GM23338 (cell line): ENCODE measurements at regions not wholly inside any gene's neighbourhood (a gene's known extent, or its start where the extent isn't known, plus 50 kb on each side); places are given as distances from the start of the nearest gene placed in this dataset.

Source experiments
- ATAC-seq: fragments of 200-7000 bp; cut with Tn5 transposase; 3 replicates; pipeline ENCODE4 v1.9.1; 2020
- DNase-seq: peaks from one replicate; pipeline ENCODE4 v3.0.0-alpha.2; 2015; ENCODE audit warnings: low spot score
- H2AFZ ChIP-seq: fragments of 200-600 bp; sonication (generic); 2 replicates; pipeline ENCODE4 v1.8.0; 2016; ENCODE audit warnings: antibody characterized with exemption, mild to moderate bottlenecking, moderate library complexity
- H3F3A ChIP-seq: fragments of 200-600 bp; sonication (generic); replicated peaks from 2 replicates; pipeline ENCODE4 v1.8.0; 2017; ENCODE audit warnings: antibody characterized with exemption, mixed run types, low read depth
- H3K27ac ChIP-seq: fragments of 200-600 bp; sonication (generic); 2 replicates; pipeline ENCODE4 v1.6.1; 2016; ENCODE audit warnings: low read depth
- H3K27me3 ChIP-seq: fragments of 200-600 bp; sonication (generic); 2 replicates; pipeline ENCODE4 v1.8.0; 2016; ENCODE audit warnings: mild to moderate bottlenecking, mixed run types, moderate library complexity; ENCODE audit not compliant: insufficient read depth
- H3K36me3 ChIP-seq: fragments of 200-600 bp; sonication (generic); 2 replicates; pipeline ENCODE4 v1.8.0; 2016; ENCODE audit warnings: mild to moderate bottlenecking; ENCODE audit not compliant: insufficient read depth
- H3K4me1 ChIP-seq: fragments of 200-600 bp; sonication (generic); 2 replicates; pipeline ENCODE4 v1.8.0; 2016; ENCODE audit warnings: mild to moderate bottlenecking, moderate library complexity; ENCODE audit not compliant: insufficient read depth
- H3K4me2 ChIP-seq: fragments of 200-600 bp; sonication (generic); 2 replicates; pipeline ENCODE4 v1.7.1; 2017; ENCODE audit warnings: mixed run types
- H3K4me3 ChIP-seq: fragments of 200-600 bp; sonication (generic); 2 replicates; pipeline ENCODE4 v1.6.1; 2016; ENCODE audit warnings: mixed run types
- H3K79me2 ChIP-seq: fragments of 200-600 bp; sonication (generic); replicated peaks from 2 replicates; pipeline ENCODE4 v1.8.0; 2017; ENCODE audit warnings: mild to moderate bottlenecking; ENCODE audit not compliant: insufficient read depth
- H3K9me2 ChIP-seq: fragments of 200-600 bp; sonication (generic); 2 replicates; pipeline ENCODE4 v1.8.0; 2017; ENCODE audit not compliant: insufficient read depth
- H4K20me1 ChIP-seq: fragments of 200-600 bp; sonication (generic); replicated peaks from 2 replicates; pipeline ENCODE4 v1.8.0; 2017; ENCODE audit warnings: mild to moderate bottlenecking; ENCODE audit not compliant: insufficient read depth
- H3K27ac Mint-ChIP-seq: 2 replicates; pipeline ENCODE4 v1.8.0; 2020; ENCODE audit warnings: inconsistent platforms, mild to moderate bottlenecking, moderate library complexity, mixed read lengths
- H3K27me3 Mint-ChIP-seq: 3 replicates; pipeline ENCODE4 v1.8.0; 2022; ENCODE audit warnings: low read depth, mild to moderate bottlenecking, moderate library complexity, mixed read lengths, inconsistent platforms; ENCODE audit not compliant: insufficient read depth, poor library complexity
- H3K36me3 Mint-ChIP-seq: 3 replicates; pipeline ENCODE4 v1.8.0; 2021; ENCODE audit warnings: low read depth, mild to moderate bottlenecking, inconsistent platforms, moderate library complexity, mixed read lengths
- H3K4me1 Mint-ChIP-seq: 3 replicates; pipeline ENCODE4 v1.8.0; 2020; ENCODE audit warnings: mild to moderate bottlenecking, inconsistent platforms, mixed read lengths
- H3K4me3 Mint-ChIP-seq: 3 replicates; pipeline ENCODE4 v1.8.0; 2021; ENCODE audit warnings: moderate library complexity, mild to moderate bottlenecking, inconsistent platforms, mixed read lengths
- H3K9me3 Mint-ChIP-seq: 3 replicates; pipeline ENCODE4 v1.8.0; 2020; ENCODE audit warnings: moderate library complexity, mild to moderate bottlenecking, inconsistent platforms, mixed read lengths
- CREB1 ChIP-seq: fragments of 250-450 bp; sonication (Bioruptor Pico); IDR thresholded peaks from 2 replicates; pipeline ENCODE4 v1.5.0; 2020; ENCODE audit warnings: low read depth, mild to moderate bottlenecking, moderate library complexity
- CTCF ChIP-seq, 2 experiments: fragments of 200-600 bp in 1 of 2; sonication (generic) in 1 of 2; conservative IDR thresholded peaks; 2 replicates each; pipeline versions ENCODE4 v1.5.1 to v1.6.1; 2016 to 2017; ENCODE audit warnings: antibody characterized with exemption in 2 of 2, low read depth in 2 of 2, mild to moderate bottlenecking in 2 of 2, moderate library complexity in 1 of 2
- ETS1 ChIP-seq: IDR thresholded peaks from 2 replicates; pipeline ENCODE4 v1.6.1; 2016; ENCODE audit warnings: antibody characterized with exemption
- EZH2 ChIP-seq: fragments of 200-600 bp; sonication (generic); IDR thresholded peaks from one replicate; pipeline ENCODE4 v1.8.0; 2017; ENCODE audit warnings: antibody characterized with exemption, mild to moderate bottlenecking, low read depth; ENCODE audit not compliant: unreplicated experiment
- EZH2phosphoT487 ChIP-seq: fragments of 200-600 bp; sonication (generic); IDR thresholded peaks from one replicate; pipeline ENCODE4 v1.8.1; 2018; ENCODE audit warnings: antibody characterized with exemption; ENCODE audit not compliant: unreplicated experiment
- JUNB ChIP-seq: IDR thresholded peaks from one replicate; pipeline ENCODE4 v1.6.1; 2016; ENCODE audit warnings: antibody characterized with exemption; ENCODE audit not compliant: unreplicated experiment
- POLR2AphosphoS5 ChIP-seq: IDR thresholded peaks from 2 replicates; pipeline ENCODE4 v1.6.1; 2016; ENCODE audit warnings: antibody characterized with exemption, low read depth
- STAT1 ChIP-seq: IDR thresholded peaks from one replicate; pipeline ENCODE4 v1.6.1; 2016; ENCODE audit warnings: antibody characterized with exemption; ENCODE audit not compliant: unreplicated experiment
- ZNF114 ChIP-seq: fragments of 250-450 bp; sonication (Bioruptor Pico); IDR thresholded peaks from 2 replicates; pipeline ENCODE4 v1.5.0; 2020; ENCODE audit warnings: mild to moderate bottlenecking, moderate library complexity
- ZNF331 ChIP-seq: fragments of 250-450 bp; sonication (Bioruptor Pico); IDR thresholded peaks from 2 replicates; pipeline ENCODE4 v1.5.0; 2020; ENCODE audit warnings: low read depth, mild to moderate bottlenecking, moderate library complexity
- TF ChIP-seq, protein P1 (sequence below): fragments of 250-450 bp; sonication (Bioruptor Pico); IDR thresholded peaks from 2 replicates; pipeline ENCODE4 v1.5.0; 2020; ENCODE audit warnings: mild to moderate bottlenecking, moderate library complexity

DNA sequence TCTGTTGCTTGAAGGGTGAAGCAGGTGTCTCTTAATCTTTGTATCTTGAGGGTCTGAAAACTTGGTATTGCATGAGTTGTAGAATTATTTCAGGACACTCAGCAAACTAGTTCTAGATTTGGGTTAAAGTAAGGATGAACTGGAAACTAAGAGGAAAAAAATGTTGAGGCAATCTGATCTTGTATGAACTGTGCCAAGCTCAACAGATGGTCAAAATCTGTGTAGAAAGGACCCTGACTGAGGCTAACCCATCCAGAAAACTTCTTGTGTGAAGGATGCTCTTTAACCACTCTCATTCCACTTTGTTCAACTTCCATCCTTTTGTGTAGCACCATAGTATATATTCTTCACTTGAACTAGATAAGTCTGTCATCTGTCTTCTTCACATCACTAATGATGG is 861.7 kb downstream of the SLC4A3 start:
- peaks cover 2% of the 10 kb centered on the region for H3K27me3 Mint-ChIP-seq
- H3K4me1 Mint-ChIP-seq: no peaks in the 10 kb centered on the region; the same call in 2 of the 3 replicates
- DNase-seq (no peak), ATAC-seq (no peak)
- TF ChIP-seq POLR2AphosphoS5 (no peak), CREB1 (no peak), CTCF (conservative IDR thresholded peaks at IDR 0.05; ENCODE audit: low read depth in 2 of 2) (no peak), EZH2phosphoT487 (no peak)
- H3F3A ChIP-seq: no peaks in the 10 kb centered on the region
- 0 out of 2 replicates have a peak, but pooled peaks cover 5% of the 10 kb centered on the region for H3K9me2 ChIP-seq
- H4K20me1 ChIP-seq: no peaks in the 10 kb centered on the region
- no peak overlapping the region for H2AFZ ChIP-seq
- H3K27me3 ChIP-seq: no peaks in the 10 kb centered on the region
- H3K4me3 Mint-ChIP-seq: no peak overlapping the region
- no peak overlapping the region for H3K4me2 ChIP-seq
- H3K4me3 ChIP-seq: no peak overlapping the region
- no peaks in the 10 kb centered on the region for H3K79me2 ChIP-seq
- no peak overlapping the region for H3K27ac ChIP-seq
- H3K4me1 ChIP-seq: no peaks in the 10 kb centered on the region
- H3K36me3 ChIP-seq: no peaks in the 10 kb centered on the region
- no peaks in the 10 kb centered on the region; the same call in 2 of the 3 replicates for H3K9me3 Mint-ChIP-seq
- H3K36me3 Mint-ChIP-seq: no peaks in the 10 kb centered on the region
- no peak overlapping the region for H3K27ac Mint-ChIP-seq

DNA sequence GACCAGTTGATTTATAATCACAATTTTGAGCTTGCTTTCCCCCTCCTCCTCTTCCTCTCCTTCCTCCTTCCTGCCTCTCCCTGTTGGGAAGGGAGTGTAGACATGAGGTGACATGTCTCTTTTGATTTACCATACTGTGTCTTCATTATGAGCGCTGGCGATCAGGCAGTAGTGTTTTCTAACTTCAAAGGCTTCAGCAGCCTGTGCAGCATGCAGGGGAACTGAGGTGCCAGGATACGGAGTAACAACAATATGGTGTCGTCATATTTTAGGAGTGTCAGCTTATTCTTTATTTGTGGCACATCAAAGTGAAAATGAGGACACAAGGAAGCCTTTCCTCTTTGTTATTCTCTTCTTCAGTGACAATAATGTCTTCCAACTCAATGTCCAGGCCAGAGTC is 864.2 kb downstream of the SLC4A3 start:
- DNase-seq: no peak
- Histone ChIP-seq H3K4me2 (no peak overlapping the region), H3K4me1 (no peaks in the 10 kb centered on the region), H2AFZ (peak overlapping the region; percentile 80; the same call in 1 of the 2 replicates), H3K27ac (no peak overlapping the region), H4K20me1 (no peaks in the 10 kb centered on the region), H3K27me3 (no peaks in the 10 kb centered on the region), H3K79me2 (no peaks in the 10 kb centered on the region), H3K4me3 (no peak overlapping the region), H3F3A (no peaks in the 10 kb centered on the region), H3K9me2 (peaks cover 8% of the 10 kb centered on the region; the same call in 1 of the 2 replicates), H3K36me3 (no peaks in the 10 kb centered on the region)
- no peak overlapping the region for H3K27ac Mint-ChIP-seq
- H3K36me3 Mint-ChIP-seq: no peaks in the 10 kb centered on the region
- no peak for ATAC-seq
- H3K4me1 Mint-ChIP-seq: no peaks in the 10 kb centered on the region; the same call in 2 of the 3 replicates
- 0 out of 3 replicates have a peak, but pooled peaks cover 2% of the 10 kb centered on the region for H3K9me3 Mint-ChIP-seq
- H3K27me3 Mint-ChIP-seq: no peaks in the 10 kb centered on the region
- H3K4me3 Mint-ChIP-seq: no peak overlapping the region
- TF ChIP-seq POLR2AphosphoS5 (no peak), ZNF114 (CRISPR knock-in tag) (no peak), JUNB (no peak), STAT1 (no peak), ZNF331 (CRISPR knock-in tag) (no peak), CTCF (conservative IDR thresholded peaks at IDR 0.05; ENCODE audit: low read depth in 2 of 2) (no peak), EZH2phosphoT487 (no peak), ETS1 (no peak), CREB1 (no peak), EZH2 (no peak)
- TF ChIP-seq, protein P1, sequence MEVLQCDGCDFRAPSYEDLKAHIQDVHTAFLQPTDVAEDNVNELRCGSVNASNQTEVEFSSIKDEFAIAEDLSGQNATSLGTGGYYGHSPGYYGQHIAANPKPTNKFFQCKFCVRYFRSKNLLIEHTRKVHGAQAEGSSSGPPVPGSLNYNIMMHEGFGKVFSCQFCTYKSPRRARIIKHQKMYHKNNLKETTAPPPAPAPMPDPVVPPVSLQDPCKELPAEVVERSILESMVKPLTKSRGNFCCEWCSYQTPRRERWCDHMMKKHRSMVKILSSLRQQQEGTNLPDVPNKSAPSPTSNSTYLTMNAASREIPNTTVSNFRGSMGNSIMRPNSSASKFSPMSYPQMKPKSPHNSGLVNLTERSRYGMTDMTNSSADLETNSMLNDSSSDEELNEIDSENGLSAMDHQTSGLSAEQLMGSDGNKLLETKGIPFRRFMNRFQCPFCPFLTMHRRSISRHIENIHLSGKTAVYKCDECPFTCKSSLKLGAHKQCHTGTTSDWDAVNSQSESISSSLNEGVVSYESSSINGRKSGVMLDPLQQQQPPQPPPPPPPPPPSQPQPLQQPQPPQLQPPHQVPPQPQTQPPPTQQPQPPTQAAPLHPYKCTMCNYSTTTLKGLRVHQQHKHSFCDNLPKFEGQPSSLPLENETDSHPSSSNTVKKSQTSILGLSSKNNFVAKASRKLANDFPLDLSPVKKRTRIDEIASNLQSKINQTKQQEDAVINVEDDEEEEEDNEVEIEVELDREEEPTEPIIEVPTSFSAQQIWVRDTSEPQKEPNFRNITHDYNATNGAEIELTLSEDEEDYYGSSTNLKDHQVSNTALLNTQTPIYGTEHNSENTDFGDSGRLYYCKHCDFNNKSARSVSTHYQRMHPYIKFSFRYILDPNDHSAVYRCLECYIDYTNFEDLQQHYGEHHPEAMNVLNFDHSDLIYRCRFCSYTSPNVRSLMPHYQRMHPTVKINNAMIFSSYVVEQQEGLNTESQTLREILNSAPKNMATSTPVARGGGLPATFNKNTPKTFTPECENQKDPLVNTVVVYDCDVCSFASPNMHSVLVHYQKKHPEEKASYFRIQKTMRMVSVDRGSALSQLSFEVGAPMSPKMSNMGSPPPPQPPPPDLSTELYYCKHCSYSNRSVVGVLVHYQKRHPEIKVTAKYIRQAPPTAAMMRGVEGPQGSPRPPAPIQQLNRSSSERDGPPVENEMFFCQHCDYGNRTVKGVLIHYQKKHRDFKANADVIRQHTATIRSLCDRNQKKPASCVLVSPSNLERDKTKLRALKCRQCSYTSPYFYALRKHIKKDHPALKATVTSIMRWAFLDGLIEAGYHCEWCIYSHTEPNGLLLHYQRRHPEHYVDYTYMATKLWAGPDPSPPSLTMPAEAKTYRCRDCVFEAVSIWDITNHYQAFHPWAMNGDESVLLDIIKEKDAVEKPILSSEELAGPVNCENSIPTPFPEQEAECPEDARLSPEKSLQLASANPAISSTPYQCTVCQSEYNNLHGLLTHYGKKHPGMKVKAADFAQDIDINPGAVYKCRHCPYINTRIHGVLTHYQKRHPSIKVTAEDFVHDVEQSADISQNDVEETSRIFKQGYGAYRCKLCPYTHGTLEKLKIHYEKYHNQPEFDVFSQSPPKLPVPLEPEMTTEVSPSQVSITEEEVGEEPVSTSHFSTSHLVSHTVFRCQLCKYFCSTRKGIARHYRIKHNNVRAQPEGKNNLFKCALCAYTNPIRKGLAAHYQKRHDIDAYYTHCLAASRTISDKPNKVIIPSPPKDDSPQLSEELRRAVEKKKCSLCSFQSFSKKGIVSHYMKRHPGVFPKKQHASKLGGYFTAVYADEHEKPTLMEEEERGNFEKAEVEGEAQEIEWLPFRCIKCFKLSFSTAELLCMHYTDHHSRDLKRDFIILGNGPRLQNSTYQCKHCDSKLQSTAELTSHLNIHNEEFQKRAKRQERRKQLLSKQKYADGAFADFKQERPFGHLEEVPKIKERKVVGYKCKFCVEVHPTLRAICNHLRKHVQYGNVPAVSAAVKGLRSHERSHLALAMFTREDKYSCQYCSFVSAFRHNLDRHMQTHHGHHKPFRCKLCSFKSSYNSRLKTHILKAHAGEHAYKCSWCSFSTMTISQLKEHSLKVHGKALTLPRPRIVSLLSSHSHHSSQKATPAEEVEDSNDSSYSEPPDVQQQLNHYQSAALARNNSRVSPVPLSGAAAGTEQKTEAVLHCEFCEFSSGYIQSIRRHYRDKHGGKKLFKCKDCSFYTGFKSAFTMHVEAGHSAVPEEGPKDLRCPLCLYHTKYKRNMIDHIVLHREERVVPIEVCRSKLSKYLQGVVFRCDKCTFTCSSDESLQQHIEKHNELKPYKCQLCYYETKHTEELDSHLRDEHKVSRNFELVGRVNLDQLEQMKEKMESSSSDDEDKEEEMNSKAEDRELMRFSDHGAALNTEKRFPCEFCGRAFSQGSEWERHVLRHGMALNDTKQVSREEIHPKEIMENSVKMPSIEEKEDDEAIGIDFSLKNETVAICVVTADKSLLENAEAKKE: no peak
